Stimulated activated naive CD4-positive, alpha-beta T cell treated with Interleukin-2 at 50 U/mL for 16 hours (primary cell): ENCODE measurements at regions not wholly inside any gene's neighbourhood (a gene's known extent, or its start where the extent isn't known, plus 50 kb on each side); places are given as distances from the start of the nearest gene placed in this dataset.

Experiments used
- DNase-seq: peaks from one replicate; lab custom pipeline; 2025; lab: John Stamatoyannopoulos, UW

GRCh38 chr17:79366988-79367571 lies 243.8 kb downstream of the RBFOX3 start:
- no peak for DNase-seq

- no peak for DNase-seq
Measured at GRCh38 chr17:79365836-79366770, 244.7 kb downstream of the RBFOX3 start.

- DNase-seq: no peak
Measured at GRCh38 chr17:79365351-79365750, 245.5 kb downstream of the RBFOX3 start.

- no peak for DNase-seq
Measured at GRCh38 chr17:79364315-79365094, 246.3 kb downstream of the RBFOX3 start.

GRCh38 chr17:79363552-79364275 lies 247.1 kb downstream of the RBFOX3 start:
- DNase-seq: no peak

- DNase-seq: no peak
Measured at GRCh38 chr17:79362772-79363305, 248.0 kb downstream of the RBFOX3 start.

GRCh38 chr17:79361873-79362771 lies 248.7 kb downstream of the RBFOX3 start:
- DNase-seq: no peak

GRCh38 chr17:79361221-79361734 lies 249.6 kb downstream of the RBFOX3 start:
- DNase-seq: no peak

- no peak for DNase-seq
Measured at GRCh38 chr17:79360196-79360595, 250.7 kb downstream of the RBFOX3 start.

- no peak for DNase-seq
Measured at GRCh38 chr17:79356839-79357447, 253.9 kb downstream of the RBFOX3 start.

GRCh38 chr17:79355165-79355564 lies 255.7 kb downstream of the RBFOX3 start:
- DNase-seq: no peak

- no peak for DNase-seq
Measured at GRCh38 chr17:79354173-79354820, 256.6 kb downstream of the RBFOX3 start.

GRCh38 chr17:79353548-79353947 lies 257.3 kb downstream of the RBFOX3 start:
- DNase-seq: no peak

GRCh38 chr17:79353016-79353415 lies 257.8 kb downstream of the RBFOX3 start:
- DNase-seq: no peak

- no peak for DNase-seq
Measured at GRCh38 chr17:79350533-79350932, 260.3 kb downstream of the RBFOX3 start.

GRCh38 chr17:79349506-79350400 lies 261.1 kb downstream of the RBFOX3 start:
- no peak for DNase-seq

- DNase-seq: no peak
Measured at GRCh38 chr17:79342376-79342775, 267.8 kb downstream of the ENGASE start.

- no peak for DNase-seq
Measured at GRCh38 chr17:79341816-79342215, 267.2 kb downstream of the ENGASE start.
